HEK293T (cell line): ENCODE measurements at regions not wholly inside any gene's neighbourhood (a gene's known extent, or its start where the extent isn't known, plus 50 kb on each side); places are given as distances from the start of the nearest gene placed in this dataset.
"Not testable (repeated sequence)": the region's sequence is repeated elsewhere in the genome, so short reads cannot be mapped to it uniquely, and the experiment has no call there.

Experiments
- CTCF ChIA-PET: fragments of 350-600 bp; formaldehyde crosslinking; extraction: SDS; loops from one replicate; lab custom pipeline; 2021; ENCODE audit warnings: antibody characterized with exemption, inconsistent platforms; lab: Yijun Ruan, JAX
- POLR2A ChIA-PET: fragments of 350-600 bp; formaldehyde crosslinking; extraction: SDS; loops from one replicate; lab custom pipeline; 2020; ENCODE audit warnings: antibody characterized with exemption, inconsistent platforms; lab: Yijun Ruan, JAX
- DNase-seq: peaks from one replicate; pipeline ENCODE4 v3.0.0; 2012; ENCODE audit warnings: mixed read lengths; ENCODE audit errors: extremely low spot score
- ARNT ChIP-seq: fragments of 450-650 bp; IDR thresholded peaks from 2 replicates; pipeline ENCODE4 v1.6.1; 2017; ENCODE audit warnings: mild to moderate bottlenecking
- BHLHE40 ChIP-seq: fragments of 450-650 bp; IDR thresholded peaks from 2 replicates; pipeline ENCODE4 v1.6.1; 2016; ENCODE audit warnings: mild to moderate bottlenecking, moderate library complexity, borderline replicate concordance
- CTBP1 ChIP-seq: fragments of 450-650 bp; IDR thresholded peaks from 2 replicates; pipeline ENCODE4 v1.6.1; 2016; ENCODE audit warnings: borderline replicate concordance
- ELF4 ChIP-seq: fragments of 450-650 bp; IDR thresholded peaks from 2 replicates; pipeline ENCODE4 v1.6.1; 2017; ENCODE audit warnings: antibody characterized with exemption
- FOXA1 ChIP-seq: fragments of 450-650 bp; IDR thresholded peaks from 2 replicates; pipeline ENCODE4 v1.6.1; 2016; ENCODE audit warnings: mild to moderate bottlenecking
- FOXK2 ChIP-seq: fragments of 450-650 bp; IDR thresholded peaks from 2 replicates; pipeline ENCODE4 v1.6.1; 2016; ENCODE audit warnings: mild to moderate bottlenecking
- FOXM1 ChIP-seq: fragments of 450-650 bp; IDR thresholded peaks from 2 replicates; pipeline ENCODE4 v1.6.1; 2017; ENCODE audit warnings: mild to moderate bottlenecking, borderline replicate concordance
- HDGF ChIP-seq: fragments of 450-650 bp; IDR thresholded peaks from 2 replicates; pipeline ENCODE4 v1.6.1; 2017; ENCODE audit warnings: antibody characterized with exemption, borderline replicate concordance
- L3MBTL2 ChIP-seq: fragments of 450-650 bp; conservative IDR thresholded peaks from 2 replicates; pipeline ENCODE4 v1.6.1; 2016; ENCODE audit warnings: mild to moderate bottlenecking
- LEF1 ChIP-seq: fragments of 450-650 bp; IDR thresholded peaks from 2 replicates; pipeline ENCODE4 v1.6.1; 2017; ENCODE audit warnings: mild to moderate bottlenecking, borderline replicate concordance
- NFRKB ChIP-seq: fragments of 450-650 bp; IDR thresholded peaks from 2 replicates; pipeline ENCODE4 v1.6.1; 2016; ENCODE audit warnings: mild to moderate bottlenecking, moderate library complexity
- SP1 ChIP-seq: fragments of 450-650 bp; IDR thresholded peaks from 2 replicates; pipeline ENCODE4 v1.6.1; 2017
- SUZ12 ChIP-seq: fragments of 450-650 bp; IDR thresholded peaks from 2 replicates; pipeline ENCODE4 v1.6.1; 2016; ENCODE audit warnings: mild to moderate bottlenecking
- TARDBP ChIP-seq: fragments of 450-650 bp; IDR thresholded peaks from 2 replicates; pipeline ENCODE4 v1.6.1; 2016
- ZNF384 ChIP-seq: fragments of 450-650 bp; IDR thresholded peaks from 2 replicates; pipeline ENCODE4 v1.6.1; 2016
- TF ChIP-seq, protein P1 (sequence below): fragments of 450-650 bp; IDR thresholded peaks from 2 replicates; pipeline ENCODE4 v1.6.1; 2016

GRCh38 chr4:121584836-121585235 lies 111.9 kb downstream of the ANXA5 start:
- ChIA-PET CTCF (no interaction called here), POLR2A (no interaction called here)
- TF ChIP-seq HDGF: no peak
- TF ChIP-seq BHLHE40: no peak
- no peak for TF ChIP-seq FOXA1
- no peak for TF ChIP-seq ARNT
- no peak for TF ChIP-seq L3MBTL2
- TF ChIP-seq TARDBP: no peak
- no peak for TF ChIP-seq SP1
- TF ChIP-seq CTBP1: no peak
- no peak for TF ChIP-seq ZNF384
- no peak for TF ChIP-seq FOXM1
- TF ChIP-seq FOXK2: no peak
- no peak for TF ChIP-seq ELF4
- DNase-seq: no peak

DNA sequence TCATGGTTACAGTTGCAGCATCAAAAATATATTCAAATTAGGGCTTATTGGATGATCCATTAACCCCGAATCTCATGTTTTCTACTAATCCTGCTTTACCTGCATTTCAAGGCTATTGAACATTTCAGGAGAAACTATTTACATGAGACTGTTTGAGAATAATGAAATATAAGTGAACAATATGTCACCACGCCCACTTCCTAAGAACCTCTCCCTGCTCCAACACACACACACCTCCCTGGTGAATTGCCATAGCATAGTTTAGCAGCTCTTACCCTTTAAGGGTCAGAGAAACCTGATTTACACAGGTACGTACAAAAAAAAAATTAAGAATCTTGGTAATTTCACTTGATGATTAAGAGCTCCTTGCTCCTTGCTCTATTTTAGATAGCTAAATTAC lies 113.4 kb downstream of the ANXA5 start:
- ChIA-PET CTCF (no interaction called here), POLR2A (no interaction called here)
- DNase-seq: no peak
- TF ChIP-seq HDGF: no peak
- TF ChIP-seq FOXK2: no peak
- TF ChIP-seq CTBP1: no peak
- no peak for TF ChIP-seq TARDBP
- TF ChIP-seq ELF4: no peak
- TF ChIP-seq BHLHE40: no peak
- TF ChIP-seq SP1: no peak
- TF ChIP-seq, protein P1, sequence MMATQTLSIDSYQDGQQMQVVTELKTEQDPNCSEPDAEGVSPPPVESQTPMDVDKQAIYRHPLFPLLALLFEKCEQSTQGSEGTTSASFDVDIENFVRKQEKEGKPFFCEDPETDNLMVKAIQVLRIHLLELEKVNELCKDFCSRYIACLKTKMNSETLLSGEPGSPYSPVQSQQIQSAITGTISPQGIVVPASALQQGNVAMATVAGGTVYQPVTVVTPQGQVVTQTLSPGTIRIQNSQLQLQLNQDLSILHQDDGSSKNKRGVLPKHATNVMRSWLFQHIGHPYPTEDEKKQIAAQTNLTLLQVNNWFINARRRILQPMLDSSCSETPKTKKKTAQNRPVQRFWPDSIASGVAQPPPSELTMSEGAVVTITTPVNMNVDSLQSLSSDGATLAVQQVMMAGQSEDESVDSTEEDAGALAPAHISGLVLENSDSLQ: no peak
- no peak for TF ChIP-seq ZNF384
- no peak for TF ChIP-seq NFRKB
- no peak for TF ChIP-seq SUZ12

DNA sequence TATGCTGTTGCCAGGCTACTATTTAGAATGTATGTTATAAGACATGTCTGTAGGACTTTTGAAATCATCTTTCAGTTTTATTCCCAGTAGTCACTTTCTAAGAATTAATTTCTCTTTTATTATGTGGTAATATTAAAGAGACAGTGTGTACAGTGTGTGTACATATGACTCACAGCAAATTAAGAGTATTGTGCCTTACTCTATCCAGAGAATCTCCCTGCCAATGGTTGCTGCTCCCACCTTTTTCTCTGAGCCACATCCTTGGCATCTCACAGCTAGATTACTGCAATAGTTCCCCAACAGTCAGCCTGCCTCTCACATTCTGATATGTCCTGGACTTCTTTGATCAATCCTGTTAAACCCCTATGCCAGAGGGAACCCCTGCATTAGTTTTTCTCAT lies 114.5 kb downstream of the ANXA5 start:
- TF ChIP-seq FOXK2 (no peak), NFRKB (no peak), FOXA1 (no peak), CTBP1 (no peak), FOXM1 (no peak), L3MBTL2 (no peak), ARNT (no peak)
- ChIA-PET POLR2A (no interaction called here), CTCF (no interaction called here)
- no peak for DNase-seq

GRCh38 chr4:121575392-121575791 lies 121.4 kb downstream of the ANXA5 start:
- POLR2A ChIA-PET, DNase-seq, CTCF ChIA-PET: not testable (repeated sequence)

- POLR2A ChIA-PET: no interaction called here
Measured at GRCh38 chr4:121574618-121575017, 122.2 kb downstream of the ANXA5 start.

GRCh38 chr4:121567748-121568147 lies 129.0 kb downstream of the ANXA5 start:
- CTCF ChIA-PET: no interaction called here

More at GRCh38 chr4:121574618-121575017, 122.2 kb downstream of the ANXA5 start:
- DNase-seq: no peak
- CTCF ChIA-PET: no interaction called here
- no peak for TF ChIP-seq TARDBP
- TF ChIP-seq LEF1: no peak
- TF ChIP-seq ELF4: no peak
- no peak for TF ChIP-seq CTBP1
- TF ChIP-seq HDGF: no peak
- TF ChIP-seq SUZ12: no peak
- no peak for TF ChIP-seq NFRKB
- no peak for TF ChIP-seq L3MBTL2
- no peak for TF ChIP-seq FOXM1
- TF ChIP-seq SP1: no peak
- TF ChIP-seq BHLHE40: no peak
- TF ChIP-seq ARNT: no peak
- TF ChIP-seq, protein P1: no peak
- TF ChIP-seq FOXK2: no peak
- no peak for TF ChIP-seq FOXA1
- no peak for TF ChIP-seq ZNF384

More at GRCh38 chr4:121567748-121568147, 129.0 kb downstream of the ANXA5 start:
- DNase-seq: no peak
- POLR2A ChIA-PET: no interaction called here
- TF ChIP-seq SUZ12: no peak
- TF ChIP-seq, protein P1: no peak
- TF ChIP-seq ARNT: no peak
- no peak for TF ChIP-seq TARDBP
- TF ChIP-seq SP1: no peak
- TF ChIP-seq CTBP1: no peak
- no peak for TF ChIP-seq FOXK2
- TF ChIP-seq HDGF: no peak
- TF ChIP-seq LEF1: no peak
- no peak for TF ChIP-seq ZNF384
- no peak for TF ChIP-seq ELF4
- no peak for TF ChIP-seq L3MBTL2
- TF ChIP-seq FOXM1: no peak
- no peak for TF ChIP-seq NFRKB
- no peak for TF ChIP-seq BHLHE40
